IMR-90 (cell line): ENCODE measurements at regions not wholly inside any gene's neighbourhood (a gene's known extent, or its start where the extent isn't known, plus 50 kb on each side); places are given as distances from the start of the nearest gene placed in this dataset.

ENCODE experiments used
- ATAC-seq: fragments of 200-7000 bp; cut with Tn5 transposase; 2 replicates; pipeline ENCODE4 v1.9.1; 2020; ENCODE audit warnings: low read depth, mild to moderate bottlenecking, moderate library complexity
- BruUV-seq: library from RNA; stranded (reverse); fragments of 400-500 nt; replicated peaks from 2 replicates; lab custom pipeline; 2021; lab: Mats Ljungman, UMichigan
- CTCF ChIA-PET: fragments of 300-600 bp; formaldehyde crosslinking; extraction: SDS; loops from one replicate; lab custom pipeline; 2021; ENCODE audit warnings: antibody characterized with exemption; lab: Yijun Ruan, JAX
- POLR2A ChIA-PET: fragments of 300-600 bp; sonication (Branson Sonifier 250); formaldehyde crosslinking; loops from one replicate; lab custom pipeline; 2022; ENCODE audit warnings: antibody characterized with exemption; ENCODE audit not compliant: unreplicated experiment; lab: Charles Lee
- DNase-seq: peaks from one replicate; pipeline ENCODE4 v3.0.0; 2013
- H2AFZ ChIP-seq: replicated peaks from 2 replicates; pipeline ENCODE3; 2013; ENCODE audit warnings: low read length, mild to moderate bottlenecking; ENCODE audit not compliant: poor library complexity
- H2AK5ac ChIP-seq: 2 replicates; pipeline ENCODE4 v1.6.1; 2013; ENCODE audit warnings: low read depth, low read length, inconsistent platforms
- H2AK9ac ChIP-seq: replicated peaks from 2 replicates; pipeline ENCODE3; 2013; ENCODE audit warnings: mild to moderate bottlenecking, low read depth, low read length, moderate library complexity; ENCODE audit not compliant: poor library complexity
- H2BK120ac ChIP-seq: 2 replicates; pipeline ENCODE4 v1.6.1; 2013; ENCODE audit warnings: low read depth, low read length, inconsistent platforms
- H2BK15ac ChIP-seq: 3 replicates; pipeline ENCODE4 v1.6.1; 2013; ENCODE audit warnings: low read depth, low read length, inconsistent platforms
- H2BK20ac ChIP-seq: 2 replicates; pipeline ENCODE4 v1.6.1; 2013; ENCODE audit warnings: low read depth, mild to moderate bottlenecking, inconsistent platforms, low read length, moderate library complexity
- H2BK5ac ChIP-seq: 2 replicates; pipeline ENCODE4 v1.6.1; 2013; ENCODE audit warnings: mild to moderate bottlenecking, low read depth, low read length, inconsistent platforms; ENCODE audit not compliant: poor library complexity, severe bottlenecking
- H3K14ac ChIP-seq: replicated peaks from 2 replicates; pipeline ENCODE4 v1.6.1; 2013; ENCODE audit warnings: low read depth, low read length, inconsistent platforms
- H3K18ac ChIP-seq: 2 replicates; pipeline ENCODE4 v1.6.1; 2013; ENCODE audit warnings: low read depth, low read length, control low read depth
- H3K23ac ChIP-seq: 2 replicates; pipeline ENCODE4 v1.6.1; 2013; ENCODE audit warnings: low read depth, low read length, inconsistent platforms
- H3K27ac ChIP-seq: 2 replicates; pipeline ENCODE4 v1.5.1; 2013; ENCODE audit warnings: mild to moderate bottlenecking, control low read depth, low read length; ENCODE audit not compliant: insufficient read depth
- H3K27me3 ChIP-seq: 2 replicates; pipeline ENCODE4 v1.6.1; 2013; ENCODE audit warnings: low read length; ENCODE audit not compliant: control insufficient read depth, insufficient read depth
- H3K36me3 ChIP-seq: 2 replicates; pipeline ENCODE4 v1.6.1; 2013; ENCODE audit warnings: low read length, mixed read lengths; ENCODE audit not compliant: control insufficient read depth, insufficient read depth
- H3K4ac ChIP-seq: 2 replicates; pipeline ENCODE4 v1.6.1; 2013; ENCODE audit warnings: low read depth, low read length, inconsistent platforms
- H3K4me1 ChIP-seq: 2 replicates; pipeline ENCODE4 v1.6.1; 2013; ENCODE audit warnings: low read length, mixed read lengths; ENCODE audit not compliant: control insufficient read depth, insufficient read depth
- H3K4me2 ChIP-seq: 2 replicates; pipeline ENCODE4 v1.6.1; 2013; ENCODE audit warnings: low read depth, mild to moderate bottlenecking, control low read depth, low read length, moderate library complexity
- H3K4me3 ChIP-seq: 2 replicates; pipeline ENCODE4 v1.5.1; 2013; ENCODE audit warnings: low read depth, mild to moderate bottlenecking, control low read depth, low read length, moderate library complexity; ENCODE audit not compliant: insufficient read depth
- H3K56ac ChIP-seq: 2 replicates; pipeline ENCODE4 v1.6.1; 2013; ENCODE audit warnings: low read length, inconsistent platforms; ENCODE audit not compliant: insufficient read depth; ENCODE audit errors: extremely low read depth
- H3K79me1 ChIP-seq, 2 experiments: 2 replicates each; pipeline ENCODE4 v1.6.1; 2013; ENCODE audit warnings: low read length in 2 of 2, inconsistent platforms in 1 of 2, low read depth in 1 of 2
- H3K9ac ChIP-seq: 2 replicates; pipeline ENCODE4 v1.6.1; 2013; ENCODE audit warnings: low read depth, low read length, control low read depth
- H3K9me1 ChIP-seq: 2 replicates; pipeline ENCODE4 v1.6.1; 2013; ENCODE audit warnings: low read length, inconsistent platforms; ENCODE audit not compliant: insufficient read depth
- H3K9me3 ChIP-seq: 2 replicates; pipeline ENCODE4 v1.6.1; 2013; ENCODE audit warnings: low read length; ENCODE audit not compliant: control insufficient read depth, insufficient read depth
- H4K20me1 ChIP-seq: 2 replicates; pipeline ENCODE4 v1.6.1; 2013; ENCODE audit warnings: low read length, inconsistent platforms; ENCODE audit not compliant: insufficient read depth
- H4K5ac ChIP-seq: 2 replicates; pipeline ENCODE4 v1.6.1; 2013; ENCODE audit warnings: mild to moderate bottlenecking, low read depth, low read length, control low read depth
- H4K8ac ChIP-seq, 2 experiments: 2 replicates each; pipeline ENCODE4 v1.6.1; 2013; ENCODE audit warnings: low read depth in 2 of 2, low read length in 2 of 2, control low read depth in 1 of 2, inconsistent platforms in 1 of 2
- H4K91ac ChIP-seq: 2 replicates; pipeline ENCODE4 v1.6.1; 2013; ENCODE audit warnings: low read depth, low read length, inconsistent platforms; ENCODE audit not compliant: insufficient read depth
- RCOR1 ChIP-seq: IDR thresholded peaks from 2 replicates; pipeline ENCODE4 v1.6.1; 2012; ENCODE audit warnings: mild to moderate bottlenecking, low read length, improper control_type of control experiment; ENCODE audit not compliant: insufficient replicate concordance
- WGBS, 2 experiments: methylation state at CpG; one replicate each; pipeline versions ENCODE4 v1.1.5 to v1.1.7; 2013; ENCODE audit warnings: missing lambda C conversion rate in 2 of 2; ENCODE audit not compliant: insufficient read length in 1 of 2; ENCODE audit errors: extremely low coverage in 2 of 2; 5-methylcytosine and 5-hydroxymethylcytosine counted together
- dilution Hi-C: fragments of 300-500 bp; cut with HindIII; formaldehyde crosslinking; loops from one replicate; pipeline ENCODE4 v1.14.3; 2018; ENCODE audit warnings: low sequenced_read_pairs; ENCODE audit not compliant: unreplicated experiment
- in situ Hi-C: fragments of 300-500 bp; cut with MboI; formaldehyde crosslinking; loops from 3 replicates; pipeline ENCODE4 v1.14.3; 2019; ENCODE audit warnings: low sequenced_read_pairs, inconsistent platforms, mixed read lengths
- intact Hi-C: fragments of 100-400 bp; cut with micrococcal nuclease; formaldehyde crosslinking; loops from 2 replicates; pipeline ENCODE4 v1.10.0; 2022
- TF ChIP-seq, protein P1 (sequence below): fragments of 150-350 bp; IDR thresholded peaks from 2 replicates; pipeline ENCODE4 v1.6.1; 2017; ENCODE audit warnings: mild to moderate bottlenecking, antibody characterized with exemption, low read length, low read depth
- TF ChIP-seq, protein P2 (sequence below): conservative IDR thresholded peaks from 2 replicates; pipeline ENCODE4 v1.5.1; 2012; ENCODE audit warnings: mild to moderate bottlenecking, low read depth, low read length, improper control_type of control experiment

- no peak overlapping the region for H3K14ac ChIP-seq
- no peak overlapping the region for H2BK15ac ChIP-seq
- no peak for TF ChIP-seq RCOR1
- TF ChIP-seq, protein P1, sequence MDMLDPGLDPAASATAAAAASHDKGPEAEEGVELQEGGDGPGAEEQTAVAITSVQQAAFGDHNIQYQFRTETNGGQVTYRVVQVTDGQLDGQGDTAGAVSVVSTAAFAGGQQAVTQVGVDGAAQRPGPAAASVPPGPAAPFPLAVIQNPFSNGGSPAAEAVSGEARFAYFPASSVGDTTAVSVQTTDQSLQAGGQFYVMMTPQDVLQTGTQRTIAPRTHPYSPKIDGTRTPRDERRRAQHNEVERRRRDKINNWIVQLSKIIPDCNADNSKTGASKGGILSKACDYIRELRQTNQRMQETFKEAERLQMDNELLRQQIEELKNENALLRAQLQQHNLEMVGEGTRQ: no peak
- TF ChIP-seq, protein P2, sequence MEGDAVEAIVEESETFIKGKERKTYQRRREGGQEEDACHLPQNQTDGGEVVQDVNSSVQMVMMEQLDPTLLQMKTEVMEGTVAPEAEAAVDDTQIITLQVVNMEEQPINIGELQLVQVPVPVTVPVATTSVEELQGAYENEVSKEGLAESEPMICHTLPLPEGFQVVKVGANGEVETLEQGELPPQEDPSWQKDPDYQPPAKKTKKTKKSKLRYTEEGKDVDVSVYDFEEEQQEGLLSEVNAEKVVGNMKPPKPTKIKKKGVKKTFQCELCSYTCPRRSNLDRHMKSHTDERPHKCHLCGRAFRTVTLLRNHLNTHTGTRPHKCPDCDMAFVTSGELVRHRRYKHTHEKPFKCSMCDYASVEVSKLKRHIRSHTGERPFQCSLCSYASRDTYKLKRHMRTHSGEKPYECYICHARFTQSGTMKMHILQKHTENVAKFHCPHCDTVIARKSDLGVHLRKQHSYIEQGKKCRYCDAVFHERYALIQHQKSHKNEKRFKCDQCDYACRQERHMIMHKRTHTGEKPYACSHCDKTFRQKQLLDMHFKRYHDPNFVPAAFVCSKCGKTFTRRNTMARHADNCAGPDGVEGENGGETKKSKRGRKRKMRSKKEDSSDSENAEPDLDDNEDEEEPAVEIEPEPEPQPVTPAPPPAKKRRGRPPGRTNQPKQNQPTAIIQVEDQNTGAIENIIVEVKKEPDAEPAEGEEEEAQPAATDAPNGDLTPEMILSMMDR: no peak
- H2AK5ac ChIP-seq: no peak overlapping the region
- no peaks in the 10 kb centered on the region for H3K79me1 ChIP-seq
- no peak overlapping the region for H4K5ac ChIP-seq
- H3K9me1 ChIP-seq: no peaks in the 10 kb centered on the region
- H3K9ac ChIP-seq: no peak overlapping the region
- no peak overlapping the region for H2AFZ ChIP-seq
- intact Hi-C loops: no loop called here
- WGBS, 2 experiments: no CpG with 5 or more reads among the region's 3 CpGs
- no peak overlapping the region for H2AK9ac ChIP-seq
- DNase-seq: no peak
- in situ Hi-C loops: no loop called here
- H2BK120ac ChIP-seq: no peak overlapping the region
- peaks cover 13% of the 10 kb centered on the region for H3K27me3 ChIP-seq
- no peaks in the 10 kb centered on the region for H4K20me1 ChIP-seq
- no peak overlapping the region for H3K56ac ChIP-seq
- dilution Hi-C loops: no loop called here
- ChIA-PET POLR2A (no interaction called here), CTCF (interaction anchor here (1.8 to 2.6 kb wide), 2 partner anchors 129 kb away, joined by 13 to 16 read pairs; no protein-coding TSS in a partner anchor)
- H3K23ac ChIP-seq: no peak overlapping the region
- no peak overlapping the region for H3K4ac ChIP-seq
- H2BK5ac ChIP-seq: no peak overlapping the region
- H4K8ac ChIP-seq: no peak overlapping the region
- no peak for ATAC-seq
- no peak overlapping the region for H4K91ac ChIP-seq
- H3K4me1 ChIP-seq: no peaks in the 10 kb centered on the region
- BruUV-seq: no TSS peak
- H3K9me3 ChIP-seq: no peaks in the 10 kb centered on the region
- H3K4me3 ChIP-seq: no peak overlapping the region
- no peak overlapping the region for H3K4me2 ChIP-seq
- H3K36me3 ChIP-seq: no peaks in the 10 kb centered on the region
- H3K18ac ChIP-seq: no peak overlapping the region
- H2BK20ac ChIP-seq: no peak overlapping the region
- no peak overlapping the region for H3K27ac ChIP-seq
Measured at GRCh38 chr11:57120192-57120965, 61.4 kb upstream of the LRRC55 start.
